ENCODE measurements at regions not wholly inside any gene's neighbourhood (a gene's known extent, or its start where the extent isn't known, plus 50 kb on each side); places are given as distances from the start of the nearest gene placed in this dataset.

DNA sequence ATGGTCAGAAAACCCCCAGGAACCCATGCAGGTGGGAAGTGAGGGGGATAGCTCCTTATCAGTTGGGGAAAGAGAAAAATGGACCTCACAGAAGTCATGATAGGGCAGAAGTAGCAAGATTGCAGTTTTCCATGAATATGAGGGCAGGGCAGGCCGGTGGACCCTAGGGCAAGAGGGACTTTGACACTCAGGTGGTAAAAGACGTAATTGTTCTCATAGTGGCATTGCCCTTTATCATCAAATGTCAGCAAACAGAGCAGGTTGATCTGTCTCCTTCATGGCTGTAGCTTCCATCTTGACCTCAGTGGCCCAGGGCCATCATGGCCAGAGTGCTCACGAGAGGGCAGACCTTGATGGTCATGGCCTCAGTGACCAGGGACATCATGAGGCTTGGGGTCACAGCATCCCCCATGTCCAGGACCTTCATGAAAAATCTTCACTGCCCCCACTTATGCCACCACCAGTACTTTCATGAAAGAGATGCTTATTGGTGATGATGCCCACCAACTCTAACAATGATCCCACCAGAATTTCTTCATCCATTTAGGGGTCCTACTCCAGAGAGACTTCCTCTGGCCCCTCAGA is 127.1 kb downstream of the SNX19 start:
- no peaks in the 10 kb centered on the region for H3K36me3 ChIP-seq
- peaks cover 0 to 8% (median 0%) of the 10 kb centered on the region in 3 donors for H3K9me3 ChIP-seq
- peaks cover 0 to 21% (median 4%) of the 10 kb centered on the region in 3 donors for H3K4me1 ChIP-seq
- no peaks in the 10 kb centered on the region for H3K27me3 ChIP-seq
- ATAC-seq, result no peak
- no peak overlapping the region for H3K27ac ChIP-seq
- TF ChIP-seq, protein P1, sequence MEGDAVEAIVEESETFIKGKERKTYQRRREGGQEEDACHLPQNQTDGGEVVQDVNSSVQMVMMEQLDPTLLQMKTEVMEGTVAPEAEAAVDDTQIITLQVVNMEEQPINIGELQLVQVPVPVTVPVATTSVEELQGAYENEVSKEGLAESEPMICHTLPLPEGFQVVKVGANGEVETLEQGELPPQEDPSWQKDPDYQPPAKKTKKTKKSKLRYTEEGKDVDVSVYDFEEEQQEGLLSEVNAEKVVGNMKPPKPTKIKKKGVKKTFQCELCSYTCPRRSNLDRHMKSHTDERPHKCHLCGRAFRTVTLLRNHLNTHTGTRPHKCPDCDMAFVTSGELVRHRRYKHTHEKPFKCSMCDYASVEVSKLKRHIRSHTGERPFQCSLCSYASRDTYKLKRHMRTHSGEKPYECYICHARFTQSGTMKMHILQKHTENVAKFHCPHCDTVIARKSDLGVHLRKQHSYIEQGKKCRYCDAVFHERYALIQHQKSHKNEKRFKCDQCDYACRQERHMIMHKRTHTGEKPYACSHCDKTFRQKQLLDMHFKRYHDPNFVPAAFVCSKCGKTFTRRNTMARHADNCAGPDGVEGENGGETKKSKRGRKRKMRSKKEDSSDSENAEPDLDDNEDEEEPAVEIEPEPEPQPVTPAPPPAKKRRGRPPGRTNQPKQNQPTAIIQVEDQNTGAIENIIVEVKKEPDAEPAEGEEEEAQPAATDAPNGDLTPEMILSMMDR (IDR thresholded peaks at IDR 0.05), result no peak
- 96 to 100% methylated on average over 2 to 3 of the region's 3 CpGs for WGBS, 2 donors (ENCODE audit: low coverage in 1 of 2)
- H3K4me3 ChIP-seq, result no peak overlapping the region

DNA sequence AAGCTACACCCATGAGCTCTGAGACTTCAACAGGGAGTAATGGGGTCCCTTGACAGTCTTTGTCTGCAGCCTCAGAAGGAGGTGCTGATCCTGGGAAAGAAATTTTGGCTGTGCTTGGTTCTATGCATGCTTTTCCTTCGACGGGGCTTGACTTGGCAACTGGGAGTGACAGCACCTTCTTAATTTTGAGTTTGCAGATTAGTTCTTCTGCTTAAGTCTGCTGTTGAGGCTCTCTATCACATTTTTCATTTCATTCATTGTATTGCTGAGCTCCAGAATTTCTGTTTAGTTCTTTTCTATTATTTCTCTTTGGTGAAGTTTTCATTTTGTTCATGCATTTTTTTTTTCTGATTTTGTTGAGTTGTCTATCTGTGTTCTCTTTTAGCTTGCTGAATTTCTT is 125.6 kb downstream of the SNX19 start:
- TF ChIP-seq, protein P1 (IDR thresholded peaks at IDR 0.05), result no peak
- TF ChIP-seq POLR2AphosphoS5 (IDR thresholded peaks at IDR 0.05) (no peak), POLR2A (IDR thresholded peaks at IDR 0.05) (no peak), EP300 (IDR thresholded peaks at IDR 0.05) (no peak)
- peaks cover 0 to 21% (median 4%) of the 10 kb centered on the region in 3 donors for H3K4me1 ChIP-seq
- peaks cover 0 to 8% (median 0%) of the 10 kb centered on the region in 3 donors for H3K9me3 ChIP-seq
- H3K27me3 ChIP-seq, result no peaks in the 10 kb centered on the region
- ATAC-seq, result no peak
- H3K4me3 ChIP-seq, result no peak overlapping the region
- H3K27ac ChIP-seq, result no peak overlapping the region
- 88 to 100% methylated on average over 2 of the region's 2 CpGs for WGBS, 2 donors (ENCODE audit: low coverage in 1 of 2)
- no peaks in the 10 kb centered on the region for H3K36me3 ChIP-seq

DNA sequence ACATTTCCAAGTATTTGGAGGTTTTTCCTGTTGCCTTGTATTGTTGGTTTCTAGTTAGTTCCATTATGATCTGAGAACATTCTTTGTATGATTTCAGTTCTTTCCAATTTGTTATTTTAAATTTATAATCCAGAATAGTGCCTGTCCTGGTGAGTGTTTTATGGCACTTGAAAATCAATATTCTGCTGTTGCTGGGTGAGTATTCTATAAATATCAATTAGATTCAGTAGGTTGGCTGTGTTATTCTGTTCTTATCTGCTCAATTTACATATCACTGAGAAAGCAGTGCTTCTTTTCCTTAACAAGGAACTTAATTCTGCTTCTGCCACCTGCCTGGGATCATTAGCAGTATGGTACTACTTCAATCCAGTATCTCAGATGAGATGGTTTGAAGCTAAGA is 123.5 kb downstream of the SNX19 start:
- Histone ChIP-seq H3K27ac (no peak overlapping the region), H3K4me1 (peaks cover 0 to 2% (median 0%) of the 10 kb centered on the region in 3 donors), H3K4me3 (no peak overlapping the region), H3K36me3 (no peaks in the 10 kb centered on the region), H3K9me3 (peaks cover 0 to 8% (median 0%) of the 10 kb centered on the region in 3 donors), H3K27me3 (no peaks in the 10 kb centered on the region)
- no peak for ATAC-seq
- TF ChIP-seq POLR2AphosphoS5 (IDR thresholded peaks at IDR 0.05) (no peak), EP300 (IDR thresholded peaks at IDR 0.05) (no peak), POLR2A (IDR thresholded peaks at IDR 0.05) (no peak)
- TF ChIP-seq, protein P1 (IDR thresholded peaks at IDR 0.05), result no peak

DNA sequence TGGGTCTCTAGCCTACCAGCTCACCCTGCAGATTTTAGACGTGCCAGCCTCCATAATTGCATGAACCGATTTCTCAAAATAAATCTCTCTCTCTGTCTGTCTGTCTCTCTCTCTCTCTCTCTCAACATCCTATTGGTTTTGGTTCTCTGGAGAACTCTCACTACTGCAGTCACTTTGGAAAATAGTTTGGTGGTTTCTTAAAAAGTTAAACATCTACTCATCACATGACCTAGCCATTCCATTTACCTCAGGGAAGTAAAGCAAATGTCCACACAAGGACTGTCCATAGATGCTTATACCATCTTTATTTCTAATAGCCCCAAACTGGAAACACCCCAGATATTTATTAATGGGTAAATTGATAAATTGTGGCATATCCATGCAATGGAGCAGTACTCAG is 119.5 kb downstream of the SNX19 start:
- no peak overlapping the region for H3K27ac ChIP-seq
- no peak overlapping the region for H3K4me3 ChIP-seq
- no peak for ATAC-seq
- no peaks in the 10 kb centered on the region for H3K27me3 ChIP-seq
- H3K9me3 ChIP-seq, result no peaks in the 10 kb centered on the region
- H3K4me1 ChIP-seq, result no peaks in the 10 kb centered on the region
- TF ChIP-seq, protein P1 (IDR thresholded peaks at IDR 0.05), result no peak
- TF ChIP-seq POLR2A (IDR thresholded peaks at IDR 0.05), result no peak
- TF ChIP-seq EP300 (IDR thresholded peaks at IDR 0.05), result no peak
- no peak for TF ChIP-seq POLR2AphosphoS5 (IDR thresholded peaks at IDR 0.05)
- no peaks in the 10 kb centered on the region for H3K36me3 ChIP-seq
- 92 to 95% methylated on average over 2 of the region's 2 CpGs for WGBS, 2 donors (ENCODE audit: low coverage in 1 of 2)

DNA sequence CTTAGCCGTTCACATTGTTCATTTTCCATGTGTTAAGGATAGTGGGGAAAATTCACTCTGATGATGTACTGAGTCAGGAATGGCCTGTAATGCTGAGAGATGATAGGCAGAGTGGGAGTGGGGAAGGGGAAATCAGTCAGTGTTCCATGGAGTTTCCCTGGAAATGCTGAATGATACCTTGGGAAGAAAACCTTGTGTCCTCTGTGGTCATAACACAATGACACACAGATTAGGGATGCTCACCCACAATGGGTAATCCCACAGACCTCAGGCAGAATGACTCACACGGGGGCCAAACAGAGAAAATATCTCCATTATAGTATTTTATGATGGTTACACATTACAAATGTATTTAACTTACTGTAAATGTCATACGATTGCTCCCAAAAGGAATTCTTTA is 118.0 kb downstream of the SNX19 start:
- H3K4me3 ChIP-seq, result no peak overlapping the region
- no peak for ATAC-seq
- no peaks in the 10 kb centered on the region for H3K27me3 ChIP-seq
- H3K4me1 ChIP-seq, result no peaks in the 10 kb centered on the region
- H3K27ac ChIP-seq, result no peak overlapping the region
- 65 to 89% methylated on average over 3 of the region's 3 CpGs for WGBS, 2 donors (ENCODE audit: low coverage in 1 of 2)
- H3K36me3 ChIP-seq, result no peaks in the 10 kb centered on the region
- TF ChIP-seq, protein P1 (IDR thresholded peaks at IDR 0.05), result no peak
- TF ChIP-seq EP300 (IDR thresholded peaks at IDR 0.05) (no peak), POLR2AphosphoS5 (IDR thresholded peaks at IDR 0.05) (no peak), POLR2A (IDR thresholded peaks at IDR 0.05) (no peak)
- H3K9me3 ChIP-seq, result no peaks in the 10 kb centered on the region
